GM19455 (cell line): ENCODE measurements at regions not wholly inside any gene's neighbourhood (a gene's known extent, or its start where the extent isn't known, plus 50 kb on each side); places are given as distances from the start of the nearest gene placed in this dataset.
"Not testable (repeated sequence)": the region's sequence is repeated elsewhere in the genome, so short reads cannot be mapped to it uniquely, and the experiment has no call there.

Experiments used
- ATAC-seq: cut with Tn5 transposase; IDR thresholded peaks from one replicate; pipeline ENCODE4 v1.9.1; 2021; ENCODE audit not compliant: unreplicated experiment

- ATAC-seq, result no peak
These were observed 417.8 kb upstream of the INTU start for GRCh38 chr4:127214931-127215330.

- ATAC-seq, result no peak
These were observed 415.0 kb upstream of the INTU start for GRCh38 chr4:127217586-127218229.

DNA sequence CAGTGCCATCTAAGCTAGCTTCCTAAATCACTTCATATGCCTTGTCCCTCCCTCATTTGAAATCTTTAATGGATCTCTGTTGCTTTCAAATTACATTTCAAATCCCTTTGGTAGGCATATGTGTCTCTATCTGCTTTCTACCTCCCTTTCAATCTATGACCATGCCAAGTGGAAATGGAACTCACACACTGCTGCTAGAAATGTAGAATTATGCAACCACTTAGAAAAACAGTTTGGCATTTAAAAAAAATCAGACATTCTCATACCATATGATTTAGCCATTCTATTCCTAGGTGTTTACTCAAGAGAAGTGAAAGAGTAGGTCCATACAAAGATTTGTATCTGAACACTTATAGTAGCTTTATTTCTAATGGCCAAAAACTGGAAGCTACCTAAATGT, 413.5 kb upstream of the INTU start:
- no peak for ATAC-seq

DNA sequence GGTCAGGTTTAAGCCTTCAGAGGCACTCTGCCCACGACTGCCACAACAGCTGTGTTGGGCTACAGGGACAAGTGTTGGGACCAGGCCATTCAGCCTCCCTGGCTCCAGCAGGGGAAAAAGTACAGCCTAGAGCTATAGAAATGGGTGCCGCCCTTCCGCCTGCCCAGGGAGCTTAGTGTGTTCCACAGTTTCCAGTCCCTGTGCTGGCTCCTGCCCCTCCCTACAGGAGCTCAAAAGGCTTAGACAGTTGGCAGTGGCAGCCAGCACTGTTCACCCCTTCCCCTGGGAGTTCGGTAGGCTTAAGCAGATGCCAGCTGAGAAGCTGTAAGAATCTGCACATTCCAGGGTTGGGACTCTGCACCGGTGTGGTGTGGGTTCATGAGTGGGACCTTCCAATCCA, 408.2 kb upstream of the INTU start:
- no peak for ATAC-seq

DNA sequence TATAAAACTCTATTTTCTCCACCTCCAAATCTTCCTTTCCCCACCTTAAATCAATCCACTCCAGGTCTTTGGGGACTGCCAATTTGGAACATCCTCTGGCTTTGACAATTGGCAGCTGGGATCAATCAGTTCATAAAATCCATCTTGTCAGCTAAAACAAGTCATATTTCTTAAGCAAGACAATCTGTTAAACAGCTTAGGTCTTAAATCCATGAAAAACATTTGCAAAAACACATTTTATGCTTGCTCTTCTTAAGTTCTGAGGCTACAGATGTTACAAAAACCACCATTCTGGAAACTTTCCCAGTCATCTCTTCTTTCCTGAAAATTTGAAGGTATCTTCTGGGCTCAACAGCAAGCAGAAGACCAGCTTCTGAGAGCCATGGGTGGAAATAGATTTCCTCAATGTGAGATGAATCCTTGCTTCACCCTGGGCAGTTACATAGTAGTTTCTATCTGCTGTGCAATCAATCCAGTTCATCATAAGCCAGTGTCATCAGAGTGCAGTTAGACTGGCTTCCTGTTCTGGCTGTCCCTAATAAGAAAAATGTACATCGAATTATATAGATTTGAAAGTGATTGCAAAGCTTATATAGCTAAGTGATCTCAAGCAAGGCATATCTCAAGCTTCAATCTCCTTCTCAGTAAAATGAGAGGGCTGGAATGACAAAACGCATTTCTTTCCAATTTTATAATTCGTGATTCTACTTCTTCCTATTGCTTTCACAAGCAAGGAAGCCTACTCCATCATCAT, 402.7 kb upstream of the INTU start:
- ATAC-seq, result no peak

DNA sequence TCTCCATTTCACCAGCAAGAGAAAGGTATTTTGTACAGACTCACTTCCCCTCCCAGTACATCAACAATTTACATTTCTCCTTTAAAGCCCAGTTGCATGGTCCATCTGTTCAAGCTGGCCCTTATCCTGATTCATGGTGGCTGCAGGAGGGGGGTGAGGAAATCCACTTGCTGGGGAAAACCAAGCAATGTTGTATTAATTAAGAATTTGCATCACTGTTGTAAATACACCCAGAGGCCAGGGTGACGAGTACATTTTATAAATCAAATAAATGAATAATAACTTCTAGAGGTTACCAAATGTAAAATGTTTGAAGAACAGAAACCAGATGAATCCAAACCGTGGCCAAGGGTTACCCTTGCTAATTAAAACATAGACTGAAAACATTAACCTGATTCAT, 395.9 kb upstream of the INTU start:
- no peak for ATAC-seq

DNA sequence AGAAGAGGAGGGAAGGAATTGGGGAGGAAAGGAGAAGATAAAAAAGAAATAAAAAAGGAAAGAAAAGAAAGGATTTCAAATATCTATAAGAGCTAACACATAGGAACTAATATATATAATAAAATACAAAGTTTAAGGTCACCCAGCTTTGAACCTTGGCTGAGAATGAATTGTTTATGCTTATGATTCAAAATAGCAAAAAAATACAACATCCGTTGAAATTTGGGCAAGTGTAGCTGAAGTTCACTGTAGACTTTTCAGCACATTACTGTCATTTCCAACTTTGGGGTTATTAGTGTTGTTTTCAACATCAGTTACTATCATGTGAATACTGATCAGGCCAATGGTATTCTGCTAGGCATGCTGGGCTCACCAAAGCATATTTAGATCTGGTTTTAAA, 395.2 kb upstream of the INTU start:
- ATAC-seq, result no peak

DNA sequence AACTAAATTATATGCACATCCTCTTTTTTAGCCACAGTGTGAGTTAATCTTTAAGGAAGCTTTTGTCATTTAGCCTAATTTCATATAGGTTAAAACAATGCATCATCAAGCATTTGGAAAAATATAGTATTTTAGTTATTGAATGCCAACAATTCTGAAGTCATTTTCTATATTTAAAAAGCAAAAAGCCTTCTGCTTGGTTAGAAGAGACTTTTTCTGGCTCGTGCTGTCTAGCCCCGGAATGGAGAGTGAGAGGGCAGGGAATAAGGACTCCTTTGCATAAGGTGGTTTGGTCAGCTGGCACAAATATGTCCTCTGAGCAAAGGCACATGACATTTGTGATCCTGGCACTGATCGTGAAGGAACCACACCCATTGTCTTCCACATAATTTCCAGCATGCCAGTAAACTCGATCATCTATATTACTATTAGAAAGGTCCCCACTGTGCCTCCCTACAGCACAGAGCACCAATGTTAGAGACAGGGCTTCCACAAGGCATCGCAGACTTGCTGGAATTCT, 393.7 kb upstream of the INTU start:
- ATAC-seq, result no peak

DNA sequence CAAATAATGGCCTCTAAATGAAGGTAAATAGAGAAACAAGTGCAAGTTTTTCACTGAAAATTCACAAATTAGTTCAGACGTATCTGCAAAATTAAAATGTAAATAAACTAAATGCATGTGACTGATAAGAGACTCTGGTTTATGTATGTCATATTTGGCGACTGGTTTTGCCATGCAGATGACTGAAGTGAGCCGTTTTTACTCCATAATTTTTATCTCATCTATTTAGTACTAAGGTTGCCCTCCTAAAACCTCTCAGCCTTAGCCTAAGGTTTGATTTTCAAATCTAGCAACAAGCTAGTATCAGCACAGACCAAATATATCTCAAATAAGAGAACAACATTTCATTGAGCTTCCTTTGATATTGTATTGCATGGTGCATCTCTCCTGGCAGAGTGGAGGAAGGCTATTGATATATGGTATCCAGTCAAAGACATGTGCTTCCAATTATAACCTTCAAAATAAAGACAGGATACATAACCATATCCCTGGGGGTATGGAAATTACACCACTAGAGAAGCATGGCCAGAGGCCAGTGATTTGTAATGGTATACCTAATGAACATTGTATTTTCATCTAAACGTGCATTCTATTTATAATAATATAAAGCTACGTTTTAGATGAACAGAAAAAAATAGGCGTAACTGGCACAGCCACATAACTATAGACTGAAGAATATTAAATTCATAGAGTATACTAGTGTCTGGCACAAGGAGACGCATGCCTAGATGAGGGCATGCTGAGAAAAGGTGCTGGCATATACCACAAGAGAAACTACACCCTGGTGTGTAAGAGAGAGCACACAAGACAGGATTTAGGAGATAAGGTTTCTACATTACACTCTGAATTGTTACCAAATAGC, 392.6 kb upstream of the INTU start:
- no peak for ATAC-seq

DNA sequence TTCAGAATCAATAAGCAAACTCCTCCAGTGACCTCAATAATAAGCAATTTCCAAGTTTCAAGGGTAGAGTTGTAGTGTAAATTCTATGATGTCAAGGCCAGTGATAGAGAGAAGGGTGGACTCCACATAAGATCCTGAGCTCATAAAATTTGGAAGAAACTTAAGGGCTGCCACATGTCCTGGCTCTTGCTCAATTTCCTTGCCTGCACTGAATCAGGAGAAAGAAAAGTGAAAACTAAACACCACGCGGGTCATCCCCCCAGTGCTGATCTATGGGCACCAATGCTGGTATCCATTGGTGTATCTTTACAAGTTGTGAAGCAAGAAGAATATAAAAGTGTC, 392.0 kb upstream of the INTU start:
- ATAC-seq, result no peak

- no peak for ATAC-seq
These were observed 388.2 kb upstream of the INTU start for GRCh38 chr4:127244515-127244914.

DNA sequence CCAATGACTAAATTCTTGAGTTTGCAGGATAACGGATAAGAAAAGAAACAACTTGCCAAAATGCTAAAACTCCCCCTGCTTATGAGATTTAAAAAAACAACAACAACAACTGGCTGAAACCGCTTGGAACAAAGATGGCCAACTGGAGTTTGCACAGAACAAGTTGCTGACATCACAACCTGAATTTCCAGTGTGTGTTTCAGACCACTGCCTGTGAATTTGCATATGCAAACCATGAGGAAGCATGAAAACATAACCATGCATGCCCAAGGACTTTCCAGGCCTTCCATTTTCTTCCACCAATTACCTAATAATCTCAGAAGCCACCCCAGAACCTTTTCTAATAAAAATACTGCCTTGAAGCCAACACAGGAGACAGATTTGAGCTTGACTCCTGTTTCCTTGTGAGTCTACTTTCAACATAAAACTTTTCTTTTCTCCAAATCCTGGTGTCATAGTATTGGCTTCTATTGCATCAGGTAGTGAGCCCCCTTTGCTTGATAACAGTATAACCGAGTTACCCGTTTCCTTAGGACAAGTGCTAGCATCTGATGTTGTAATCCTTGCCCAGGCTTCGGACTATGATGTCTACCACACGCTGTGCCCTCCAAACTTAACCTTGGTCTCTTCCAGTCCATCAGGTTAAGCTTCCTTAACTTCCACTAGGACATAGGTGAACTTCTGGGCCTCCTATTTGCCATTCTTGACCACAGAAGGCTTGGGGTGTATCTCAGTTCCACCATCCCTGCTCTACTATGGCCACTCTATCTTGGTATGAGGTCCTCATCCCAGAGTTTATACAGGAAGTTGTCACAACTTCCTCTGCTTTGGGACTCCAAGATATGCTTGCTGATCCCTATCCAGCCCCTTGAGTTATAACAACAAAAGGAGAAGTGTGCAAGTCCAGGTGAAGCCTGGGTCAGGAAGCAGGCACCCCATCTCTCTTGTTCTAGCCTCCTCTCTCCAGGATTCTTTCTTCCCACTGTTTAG, 385.5 kb upstream of the INTU start:
- no peak for ATAC-seq

DNA sequence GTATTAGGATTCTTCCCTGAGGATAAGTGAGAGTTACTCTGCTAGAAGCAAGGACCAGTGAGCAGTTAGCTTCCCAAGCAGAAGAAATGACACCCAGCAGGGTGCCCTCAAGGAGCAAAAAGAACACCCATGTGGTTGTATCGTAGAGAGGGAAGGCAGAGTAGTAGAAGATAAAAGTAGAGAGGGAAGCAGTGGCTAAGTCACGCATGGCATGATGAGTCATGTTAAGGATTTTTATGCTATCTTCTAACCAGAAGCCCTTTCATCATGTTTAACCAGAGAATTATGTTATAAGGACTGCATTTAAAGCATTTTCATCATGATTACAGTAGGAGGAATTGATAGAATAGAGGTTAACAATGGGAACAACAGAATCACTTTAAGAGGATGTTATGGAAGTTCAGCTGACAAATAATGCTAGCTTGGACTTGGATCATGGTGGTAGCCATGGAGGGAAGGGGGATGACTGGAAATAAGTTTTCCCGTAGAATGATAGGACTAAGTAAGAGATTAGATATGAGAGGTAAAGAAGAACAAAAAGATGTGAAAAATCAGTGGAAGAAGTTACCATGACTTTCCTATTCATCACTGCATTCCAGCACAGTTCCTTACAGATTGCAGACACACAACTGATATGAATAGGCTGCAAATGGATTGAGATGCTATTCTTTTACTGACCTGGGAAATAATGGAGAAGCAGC, 383.5 kb upstream of the INTU start:
- ATAC-seq, result no peak

DNA sequence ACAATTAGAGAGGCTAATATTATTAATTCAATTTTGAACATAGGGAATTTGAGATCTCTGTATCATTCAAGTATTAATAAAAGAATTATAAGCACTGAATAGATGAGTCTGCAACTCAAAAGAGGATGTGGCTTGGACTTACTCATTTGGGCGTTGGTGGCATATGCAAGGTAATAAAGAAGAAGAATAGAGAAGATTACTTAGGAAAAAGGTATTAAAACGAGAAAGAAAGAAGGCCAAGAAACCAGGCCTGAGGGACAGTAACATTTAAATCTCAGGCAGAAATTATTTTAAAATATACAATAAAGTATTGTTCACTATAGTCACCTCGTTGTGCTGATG, 383.0 kb upstream of the INTU start:
- ATAC-seq, result no peak

GRCh38 chr4:127250577-127250976, 382.2 kb upstream of the INTU start:
- peak; percentile 51 for ATAC-seq

GRCh38 chr4:127251423-127251822, 381.3 kb upstream of the INTU start:
- ATAC-seq, result peak; percentile 69

DNA sequence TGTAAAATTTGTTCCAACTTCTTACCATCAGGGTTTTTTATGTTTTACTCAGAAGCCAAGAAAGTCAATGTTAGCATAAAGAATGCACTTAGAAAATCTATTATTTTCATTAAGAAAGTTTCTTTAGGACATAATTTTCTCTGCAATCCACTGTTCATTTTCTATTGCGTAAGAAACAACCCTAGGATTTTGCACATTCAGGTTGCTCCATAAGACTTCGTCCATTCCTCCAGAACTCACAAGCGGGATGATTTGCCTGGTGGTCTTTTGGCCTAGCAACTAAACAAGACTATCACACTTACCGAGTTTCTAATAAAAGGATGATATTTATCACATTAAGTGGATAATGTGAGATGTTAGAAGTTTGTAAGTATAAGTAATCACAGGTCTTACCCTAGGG, 376.3 kb upstream of the INTU start:
- ATAC-seq, result no peak

DNA sequence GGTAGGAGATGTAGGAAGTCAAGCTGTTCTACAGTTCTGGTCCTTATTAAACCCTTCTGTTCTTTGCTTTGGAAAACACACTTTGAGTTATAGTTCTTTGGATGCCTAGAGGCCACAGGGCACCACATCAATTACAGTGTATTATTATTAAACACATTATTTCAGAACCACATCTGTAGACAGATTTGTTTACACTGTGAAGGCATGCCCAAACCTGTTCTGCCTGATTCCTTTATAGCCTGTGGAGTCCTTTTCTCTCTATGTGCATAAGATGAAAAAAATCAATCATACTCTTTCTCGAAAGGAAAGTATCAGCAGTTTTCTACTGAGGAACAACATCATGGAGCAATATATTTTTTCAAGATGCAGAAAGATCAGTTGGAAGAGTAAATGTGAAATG, 371.3 kb upstream of the INTU start:
- ATAC-seq, result no peak

GRCh38 chr4:127268367-127268766, 364.4 kb upstream of the INTU start:
- no peak for ATAC-seq

GRCh38 chr4:127277023-127277422, 355.7 kb upstream of the INTU start:
- not testable (repeated sequence) for ATAC-seq
